Posterior cingulate gyrus (tissue), 11 donors: ENCODE measurements at regions not wholly inside any gene's neighbourhood (a gene's known extent, or its start where the extent isn't known, plus 50 kb on each side); places are given as distances from the start of the nearest gene placed in this dataset.
"Not testable (repeated sequence)": the region's sequence is repeated elsewhere in the genome, so short reads cannot be mapped to it uniquely, and the experiment has no call there.

Experiments
- DNase-seq, 10 donors: peaks; one replicate each; pipeline versions ENCODE4 v3.0.0 to v3.0.0-alpha.2; 2020 to 2021; ENCODE audit warnings: mixed read lengths in 3 of 10
- intact Hi-C: fragments of 100-400 bp; cut with DNase I; formaldehyde crosslinking; loops from one replicate; pipeline ENCODE4 v1.15.1; 2023

DNA sequence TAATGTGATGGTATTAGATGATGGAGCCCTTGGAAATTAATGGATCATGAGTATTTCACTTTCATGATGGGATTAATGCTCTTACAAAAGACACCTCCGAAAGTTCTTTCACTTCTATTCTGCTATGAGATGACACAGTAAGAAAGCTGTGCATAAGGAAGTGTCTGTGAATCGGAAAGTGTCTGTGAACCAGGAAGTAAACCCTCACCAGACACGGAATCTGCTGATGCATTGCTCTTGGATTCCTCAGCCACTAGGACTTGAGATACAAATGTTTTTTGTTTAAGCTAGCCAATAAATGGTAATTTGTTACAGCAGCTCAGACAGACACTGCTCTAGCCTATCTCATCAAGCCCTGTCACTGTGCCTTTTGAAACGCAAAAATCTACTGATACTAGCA, 440.4 kb upstream of the PRR20A start:
- DNase-seq = no peak
- intact Hi-C loops = no loop called here

DNA sequence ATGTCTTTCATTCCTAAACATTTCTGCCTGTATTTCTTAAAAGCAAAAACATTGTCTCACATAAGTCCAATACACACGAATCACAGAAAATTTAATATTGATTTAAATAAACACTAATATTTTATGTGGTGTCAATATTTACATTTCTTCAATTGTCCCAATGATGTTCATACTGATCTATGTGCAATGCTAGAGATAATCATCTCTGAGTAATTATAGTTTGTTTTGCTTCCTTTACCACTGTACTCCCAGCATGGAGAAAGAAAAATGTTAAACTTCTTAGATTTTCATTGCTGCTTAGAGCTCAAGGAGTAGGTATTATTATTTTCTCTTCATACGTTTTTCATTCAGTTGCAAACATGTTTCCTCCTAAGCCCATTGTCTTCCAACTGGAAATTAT, 434.2 kb upstream of the PRR20A start:
- intact Hi-C loops = no loop called here
- DNase-seq = no peak

DNA sequence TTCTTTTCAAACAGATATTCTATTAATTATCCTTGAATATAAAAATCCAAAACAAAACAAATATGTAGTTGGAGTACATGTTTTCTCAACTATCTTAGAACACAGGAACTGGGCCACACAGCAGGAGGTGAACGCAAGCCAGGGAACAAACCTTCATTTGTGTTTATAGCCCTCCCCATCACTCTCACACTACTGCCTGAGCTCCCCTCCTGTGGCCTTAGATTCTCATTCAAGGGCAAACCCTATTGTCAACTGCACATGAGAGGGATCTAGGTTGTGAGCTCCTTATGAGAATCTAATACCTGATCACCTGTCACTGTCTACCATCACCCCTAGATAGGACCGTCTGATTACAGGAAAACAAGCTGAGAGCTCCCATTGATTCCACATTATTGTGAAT, 427.1 kb upstream of the PRR20A start:
- intact Hi-C loops = no loop called here
- no peak for DNase-seq

GRCh38 chr13:56718791-56719190, 421.9 kb upstream of the PRR20A start:
- DNase-seq = no peak

GRCh38 chr13:56720841-56721240, 419.9 kb upstream of the PRR20A start:
- intact Hi-C loops = no loop called here
- no peak for DNase-seq

More at GRCh38 chr13:56718791-56719190, 421.9 kb upstream of the PRR20A start:
- intact Hi-C loops = no loop called here

- peak in 3 of 10 donors; percentile 65 to 69 (median 66) for DNase-seq
- intact Hi-C loops = no loop called here
Observed at GRCh38 chr13:56735537-56735942, 405.2 kb upstream of the PRR20A start.

- no peak for DNase-seq
- intact Hi-C loops = no loop called here
Observed at GRCh38 chr13:56736966-56737365, 403.8 kb upstream of the PRR20A start.

GRCh38 chr13:56752636-56753035, 388.1 kb upstream of the PRR20A start:
- intact Hi-C loops = no loop called here

GRCh38 chr13:56755181-56755935, 385.4 kb upstream of the PRR20A start:
- intact Hi-C loops = no loop called here
- no peak for DNase-seq

More at GRCh38 chr13:56752636-56753035, 388.1 kb upstream of the PRR20A start:
- DNase-seq = no peak

DNA sequence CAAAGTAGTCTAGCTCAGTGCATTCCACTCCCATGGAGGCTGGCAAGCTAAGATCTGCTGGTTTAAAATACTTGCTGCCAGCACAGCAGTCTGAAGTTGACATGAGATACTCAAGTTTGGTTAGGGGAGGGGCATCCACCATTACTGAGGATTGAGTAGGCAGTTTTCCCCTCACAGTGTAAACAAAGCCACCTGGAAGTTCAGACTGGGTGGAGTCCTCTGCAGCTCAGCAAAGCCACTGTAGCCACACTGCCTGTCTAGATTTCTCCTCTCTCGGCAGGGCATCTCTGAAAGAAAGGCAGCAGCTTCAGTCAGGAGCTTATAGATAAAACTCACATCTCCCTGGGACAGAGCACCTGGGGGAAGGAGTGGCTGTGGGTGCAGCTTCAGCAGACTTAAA, 377.4 kb upstream of the PRR20A start:
- intact Hi-C loops, DNase-seq: not testable (repeated sequence)

DNA sequence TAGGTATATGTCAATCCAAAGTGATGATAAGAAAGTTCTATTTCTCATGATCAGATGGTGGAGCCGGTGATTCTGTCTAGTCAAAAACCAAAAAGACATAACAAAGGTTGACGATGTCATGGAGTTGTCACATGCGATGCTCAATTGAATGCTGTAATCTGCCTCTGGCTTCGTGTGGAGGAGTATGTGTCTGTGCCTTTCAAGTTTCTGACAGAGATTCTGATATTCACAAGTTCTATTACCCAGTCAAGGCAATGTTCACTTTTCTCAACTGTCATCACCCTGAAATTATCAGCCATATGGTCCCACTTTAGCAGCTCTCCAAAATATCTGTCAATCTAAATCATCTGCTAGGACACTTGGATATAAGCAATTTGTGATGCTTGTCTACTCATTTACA, 367.6 kb upstream of the PRR20A start:
- intact Hi-C loops = no loop called here
- DNase-seq = no peak

DNA sequence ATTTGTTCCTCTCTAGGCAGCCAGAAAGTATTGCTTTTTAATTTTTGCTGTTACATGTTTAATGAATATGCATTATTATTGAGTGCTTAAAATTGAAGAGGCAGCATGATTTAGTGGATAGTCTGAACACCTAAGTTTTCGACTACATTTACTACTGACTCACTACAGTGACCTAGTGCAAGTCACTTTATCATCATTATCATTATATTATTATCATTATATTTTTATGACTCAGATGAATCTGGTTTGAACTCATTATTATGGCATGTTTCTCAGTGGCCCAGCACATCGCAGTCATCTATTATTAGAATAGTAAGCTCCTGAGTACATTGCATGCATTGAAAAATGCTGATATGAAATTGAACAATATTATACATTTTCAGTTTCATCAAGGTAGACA, 351.2 kb upstream of the PRR20A start:
- intact Hi-C loops = no loop called here
- DNase-seq = no peak

DNA sequence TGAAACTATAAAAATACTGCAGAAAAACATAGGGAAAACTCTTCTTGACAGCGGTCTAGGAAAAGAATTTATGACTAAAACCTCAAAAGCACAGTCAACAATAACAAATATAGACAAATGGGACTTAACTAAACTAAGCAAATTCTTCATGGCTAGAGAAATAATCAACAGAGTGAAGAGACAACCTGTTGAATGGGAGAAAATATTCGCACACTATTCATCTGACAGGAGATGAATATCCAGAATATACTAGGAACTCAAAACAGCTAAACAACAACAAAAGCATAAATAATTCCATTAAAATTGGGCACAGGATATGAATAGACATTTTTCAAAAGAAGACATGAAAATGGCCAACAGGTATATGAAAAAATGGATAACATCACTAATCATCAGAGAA, 303.6 kb upstream of the PRR20A start:
- no peak for DNase-seq
- intact Hi-C loops = no loop called here

GRCh38 chr13:56850852-56851251, 289.9 kb upstream of the PRR20A start:
- no peak for DNase-seq
- intact Hi-C loops = no loop called here

GRCh38 chr13:56861476-56861875, 279.2 kb upstream of the PRR20A start:
- intact Hi-C loops = no loop called here
- DNase-seq = no peak

DNA sequence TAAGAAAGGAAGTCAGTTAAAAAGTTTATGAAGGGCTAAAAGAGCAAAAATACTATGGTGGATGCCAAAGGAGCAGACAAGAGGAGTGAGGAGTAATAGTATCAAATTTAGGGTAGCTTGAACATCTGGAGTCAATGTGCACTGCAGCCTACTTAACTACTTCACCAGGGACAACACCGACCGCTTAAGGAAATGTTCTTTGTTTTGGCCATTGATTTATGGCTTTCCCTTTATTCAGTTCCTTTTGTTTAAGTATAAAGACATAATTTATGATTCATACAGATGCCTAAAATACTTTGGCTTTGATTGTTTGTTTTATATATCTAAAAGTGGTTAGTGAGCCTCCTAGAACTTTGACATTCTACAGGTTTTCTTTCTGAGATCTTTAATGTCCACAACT, 276.3 kb upstream of the PRR20A start:
- no peak for DNase-seq
- intact Hi-C loops = no loop called here

DNA sequence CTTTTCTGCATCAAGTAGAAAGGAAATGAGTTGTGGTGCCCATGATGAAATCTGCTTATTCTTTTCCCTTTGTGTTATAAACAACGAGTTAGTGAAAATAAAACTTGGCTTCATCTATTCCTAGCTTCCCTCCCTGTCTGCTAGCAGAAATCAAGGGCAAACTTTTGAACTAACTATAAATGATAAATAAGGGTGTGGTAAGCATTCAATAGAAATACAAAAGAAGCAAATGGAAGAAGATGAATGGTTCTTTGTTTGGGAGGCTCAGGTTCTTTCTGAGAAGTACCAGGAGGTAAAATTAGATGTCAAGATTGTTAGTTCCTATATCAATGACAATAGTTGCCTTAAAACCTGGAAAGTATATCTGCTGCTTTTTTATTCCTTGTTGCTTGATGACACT, 275.3 kb upstream of the PRR20A start:
- no peak for DNase-seq
- intact Hi-C loops = no loop called here

DNA sequence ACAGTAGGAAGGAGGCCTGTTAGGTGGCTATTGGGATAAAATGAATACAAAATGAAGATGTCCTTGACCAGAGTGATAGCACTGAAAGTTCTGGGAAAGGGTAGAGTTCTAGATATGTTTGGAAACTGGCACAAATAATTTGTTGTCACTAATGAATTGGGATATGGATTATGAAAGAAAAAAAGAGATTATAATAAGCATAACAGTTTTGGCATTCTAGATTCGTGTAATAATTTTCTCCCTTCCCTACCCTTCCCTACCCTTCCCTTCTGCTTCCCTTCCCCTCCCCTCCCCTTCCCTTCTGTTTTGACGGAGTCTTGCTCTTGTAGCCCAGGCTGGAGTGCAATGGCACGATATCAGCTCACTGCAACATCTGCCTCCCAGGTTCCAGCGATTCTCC, 271.0 kb upstream of the PRR20A start:
- intact Hi-C loops = no loop called here
- DNase-seq = no peak

- intact Hi-C loops = no loop called here
- DNase-seq = no peak
Observed at GRCh38 chr13:56886398-56886797, 254.3 kb upstream of the PRR20A start.

DNA sequence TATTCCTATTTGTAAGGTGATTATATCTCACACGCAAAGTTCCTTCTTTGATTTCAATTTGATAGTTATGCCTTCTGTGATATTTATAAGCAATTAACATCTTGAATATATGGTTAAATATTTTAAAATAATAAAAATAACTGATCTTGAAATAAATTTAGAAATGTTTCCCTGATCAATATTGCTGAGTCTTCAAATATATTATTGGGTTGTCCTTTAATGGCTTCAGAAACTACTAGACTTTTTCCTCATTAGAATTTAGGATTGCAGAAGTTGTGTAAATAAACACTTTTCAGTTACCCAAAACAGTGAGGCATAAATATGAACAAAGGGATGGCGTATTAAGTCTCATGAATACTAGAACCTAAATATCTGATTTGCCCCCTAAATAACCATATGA, 252.3 kb upstream of the PRR20A start:
- intact Hi-C loops = no loop called here
- no peak for DNase-seq

GRCh38 chr13:56893843-56894242, 246.9 kb upstream of the PRR20A start:
- intact Hi-C loops = no loop called here
- no peak for DNase-seq

DNA sequence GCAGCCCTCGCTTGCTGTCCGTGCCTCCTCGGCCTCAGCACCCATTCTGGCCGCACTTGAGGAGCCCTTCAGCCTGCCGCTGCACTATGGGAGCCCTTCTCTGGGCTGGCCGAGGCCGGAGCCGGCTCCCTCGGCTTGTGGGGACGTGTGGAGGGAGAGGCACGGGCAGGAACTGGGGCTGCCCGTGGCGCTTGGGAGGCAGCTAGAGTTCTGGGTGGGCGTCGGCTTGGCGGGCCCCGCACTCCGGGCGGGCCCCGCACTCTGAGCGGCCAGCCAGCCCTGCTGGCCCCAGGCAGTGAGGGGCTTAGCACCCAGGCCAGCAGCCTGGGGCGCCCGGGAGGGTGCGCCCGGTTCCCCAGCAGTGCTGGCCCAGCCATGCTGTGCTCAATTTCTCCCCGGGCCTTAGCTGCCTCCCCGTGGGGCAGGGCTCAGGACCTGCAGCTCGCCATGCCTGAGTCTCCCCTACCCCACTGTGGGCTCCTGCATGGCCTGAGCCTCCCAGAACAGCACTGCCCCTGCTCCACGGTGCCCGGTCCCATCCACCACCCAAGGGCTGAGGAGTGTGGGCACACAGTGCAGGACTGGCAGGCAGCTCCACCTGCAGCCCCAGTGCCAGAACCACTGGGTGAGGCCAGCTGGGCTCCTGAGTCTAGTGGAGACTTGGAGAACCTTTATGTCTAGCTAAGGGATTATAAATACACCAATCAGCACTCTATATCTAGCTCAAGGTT, 240.0 kb upstream of the PRR20A start:
- intact Hi-C loops = no loop called here
- peak in 1 of 10 donors; percentile 69 for DNase-seq
